Chondrocyte (in vitro differentiated cells): ENCODE measurements at regions not wholly inside any gene's neighbourhood (a gene's known extent, or its start where the extent isn't known, plus 50 kb on each side); places are given as distances from the start of the nearest gene placed in this dataset.
A peak's percentile ranks its signal among the peaks of the same experiment; 100 is the strongest.
"Not testable (repeated sequence)": the region's sequence is repeated elsewhere in the genome, so short reads cannot be mapped to it uniquely, and the experiment has no call there.

Experiments
- DNase-seq: peaks from one replicate; pipeline ENCODE4 v3.0.0; 2021; ENCODE audit warnings: mixed read lengths, low spot score
- H3K27ac Mint-ChIP-seq: one replicate; pipeline ENCODE4 v1.8.0; 2021; ENCODE audit warnings: mild to moderate bottlenecking, moderate library complexity, mixed read lengths; ENCODE audit not compliant: unreplicated experiment
- H3K27me3 Mint-ChIP-seq: 2 replicates; pipeline ENCODE4 v1.8.0; 2021; ENCODE audit warnings: low read depth, mixed read lengths
- H3K36me3 Mint-ChIP-seq: 2 replicates; pipeline ENCODE4 v1.8.0; 2021; ENCODE audit warnings: low read depth, mixed read lengths
- H3K4me1 Mint-ChIP-seq: 2 replicates; pipeline ENCODE4 v1.8.0; 2021; ENCODE audit warnings: low read depth, mild to moderate bottlenecking, mixed read lengths
- H3K4me3 Mint-ChIP-seq: one replicate; pipeline ENCODE4 v1.8.0; 2021; ENCODE audit warnings: mild to moderate bottlenecking, moderate library complexity, mixed read lengths; ENCODE audit not compliant: unreplicated experiment
- H3K9me3 Mint-ChIP-seq: 2 replicates; pipeline ENCODE4 v1.8.0; 2021; ENCODE audit warnings: low read depth, mixed read lengths
- TF ChIP-seq, protein P1 (sequence below): fragments of 200-600 bp; sonication (generic); IDR thresholded peaks from 2 replicates; pipeline ENCODE4 v1.5.0; 2021; ENCODE audit warnings: antibody characterized with exemption, mild to moderate bottlenecking, moderate library complexity

DNA sequence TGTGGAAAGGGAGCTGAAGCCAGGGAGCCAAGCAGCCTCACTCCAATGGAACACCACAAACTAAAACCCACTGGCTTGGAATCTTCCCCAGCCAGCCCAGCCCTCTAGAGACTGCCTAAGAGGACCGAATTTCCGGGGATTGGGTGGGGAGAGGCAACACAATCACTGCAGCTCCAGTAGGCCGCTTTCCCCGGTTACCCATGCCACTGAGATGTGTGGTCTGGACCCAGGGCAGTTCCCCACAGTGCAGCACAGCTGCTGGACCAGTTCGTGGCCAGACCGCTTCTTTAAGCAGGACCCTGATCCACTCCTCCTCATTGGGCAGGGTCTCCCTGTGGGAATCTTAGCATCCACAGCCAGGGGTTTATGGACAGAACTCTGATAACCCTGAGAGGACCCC lies 91.9 kb upstream of the PAGE3 start:
- Mint-ChIP-seq H3K27me3 (no peaks in the 10 kb centered on the region), H3K27ac (no peak overlapping the region), H3K4me3 (no peak overlapping the region), H3K9me3 (peaks cover 16% of the 10 kb centered on the region), H3K4me1 (no peaks in the 10 kb centered on the region), H3K36me3 (no peaks in the 10 kb centered on the region)
- peak; percentile 63 for DNase-seq
- TF ChIP-seq, protein P1, sequence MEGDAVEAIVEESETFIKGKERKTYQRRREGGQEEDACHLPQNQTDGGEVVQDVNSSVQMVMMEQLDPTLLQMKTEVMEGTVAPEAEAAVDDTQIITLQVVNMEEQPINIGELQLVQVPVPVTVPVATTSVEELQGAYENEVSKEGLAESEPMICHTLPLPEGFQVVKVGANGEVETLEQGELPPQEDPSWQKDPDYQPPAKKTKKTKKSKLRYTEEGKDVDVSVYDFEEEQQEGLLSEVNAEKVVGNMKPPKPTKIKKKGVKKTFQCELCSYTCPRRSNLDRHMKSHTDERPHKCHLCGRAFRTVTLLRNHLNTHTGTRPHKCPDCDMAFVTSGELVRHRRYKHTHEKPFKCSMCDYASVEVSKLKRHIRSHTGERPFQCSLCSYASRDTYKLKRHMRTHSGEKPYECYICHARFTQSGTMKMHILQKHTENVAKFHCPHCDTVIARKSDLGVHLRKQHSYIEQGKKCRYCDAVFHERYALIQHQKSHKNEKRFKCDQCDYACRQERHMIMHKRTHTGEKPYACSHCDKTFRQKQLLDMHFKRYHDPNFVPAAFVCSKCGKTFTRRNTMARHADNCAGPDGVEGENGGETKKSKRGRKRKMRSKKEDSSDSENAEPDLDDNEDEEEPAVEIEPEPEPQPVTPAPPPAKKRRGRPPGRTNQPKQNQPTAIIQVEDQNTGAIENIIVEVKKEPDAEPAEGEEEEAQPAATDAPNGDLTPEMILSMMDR, result no peak

- no peak for DNase-seq
- H3K27ac Mint-ChIP-seq, result no peak overlapping the region
- no peaks in the 10 kb centered on the region for H3K27me3 Mint-ChIP-seq
- H3K36me3 Mint-ChIP-seq, result no peaks in the 10 kb centered on the region
- TF ChIP-seq, protein P1, result no peak
- H3K9me3 Mint-ChIP-seq, result peaks cover 22% of the 10 kb centered on the region
- no peaks in the 10 kb centered on the region for H3K4me1 Mint-ChIP-seq
- no peak overlapping the region for H3K4me3 Mint-ChIP-seq
These were observed 92.5 kb upstream of the PAGE3 start for GRCh38 chrX:55357236-55357635.

- no peak overlapping the region for H3K27ac Mint-ChIP-seq
- peaks cover 32% of the 10 kb centered on the region for H3K9me3 Mint-ChIP-seq
- no peak overlapping the region for H3K4me3 Mint-ChIP-seq
- DNase-seq, result no peak
- no peaks in the 10 kb centered on the region for H3K36me3 Mint-ChIP-seq
- H3K27me3 Mint-ChIP-seq, result no peaks in the 10 kb centered on the region
- no peaks in the 10 kb centered on the region for H3K4me1 Mint-ChIP-seq
- TF ChIP-seq, protein P1, result no peak
These were observed 72.5 kb upstream of the MAGEH1 start for GRCh38 chrX:55379396-55379795.

DNA sequence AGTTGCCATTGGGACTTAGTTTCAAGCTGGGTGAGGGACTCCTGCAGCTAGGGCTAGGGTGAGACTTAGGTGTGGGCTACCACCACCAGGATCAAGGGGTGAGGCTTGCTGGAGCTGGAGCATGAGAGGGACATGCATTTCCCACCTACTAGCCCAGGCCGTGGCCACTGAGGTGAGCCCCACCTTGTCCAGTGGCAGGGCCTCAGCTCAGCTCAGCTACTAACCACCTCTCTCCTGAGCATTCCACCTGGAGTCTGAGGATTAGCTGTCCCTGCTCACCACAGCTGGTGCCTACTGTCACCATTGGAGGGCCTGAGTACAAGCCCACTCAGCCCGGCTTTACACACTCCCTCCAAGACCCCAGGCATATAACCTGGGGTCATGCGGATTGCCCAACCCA lies 62.6 kb upstream of the MAGEH1 start:
- peaks cover 32% of the 10 kb centered on the region for H3K9me3 Mint-ChIP-seq
- no peaks in the 10 kb centered on the region for H3K4me1 Mint-ChIP-seq
- H3K4me3 Mint-ChIP-seq, result no peak overlapping the region
- no peak overlapping the region for H3K27ac Mint-ChIP-seq
- DNase-seq, result no peak
- no peaks in the 10 kb centered on the region for H3K27me3 Mint-ChIP-seq
- no peaks in the 10 kb centered on the region for H3K36me3 Mint-ChIP-seq
- TF ChIP-seq, protein P1, result no peak

- H3K27me3 Mint-ChIP-seq, H3K4me1 Mint-ChIP-seq, DNase-seq, H3K36me3 Mint-ChIP-seq, H3K4me3 Mint-ChIP-seq, H3K27ac Mint-ChIP-seq: not testable (repeated sequence)
- H3K9me3 Mint-ChIP-seq, result peaks cover 13% of the 10 kb centered on the region
These were observed 55.1 kb upstream of the MAGEH1 start for GRCh38 chrX:55396836-55397235.
